GM19351 (cell line): ENCODE measurements at regions not wholly inside any gene's neighbourhood (a gene's known extent, or its start where the extent isn't known, plus 50 kb on each side); places are given as distances from the start of the nearest gene placed in this dataset.

Experiments
- ATAC-seq: cut with Tn5 transposase; IDR thresholded peaks from one replicate; pipeline ENCODE4 v1.9.1; 2021; ENCODE audit warnings: mild to moderate bottlenecking, moderate library complexity; ENCODE audit not compliant: unreplicated experiment

DNA sequence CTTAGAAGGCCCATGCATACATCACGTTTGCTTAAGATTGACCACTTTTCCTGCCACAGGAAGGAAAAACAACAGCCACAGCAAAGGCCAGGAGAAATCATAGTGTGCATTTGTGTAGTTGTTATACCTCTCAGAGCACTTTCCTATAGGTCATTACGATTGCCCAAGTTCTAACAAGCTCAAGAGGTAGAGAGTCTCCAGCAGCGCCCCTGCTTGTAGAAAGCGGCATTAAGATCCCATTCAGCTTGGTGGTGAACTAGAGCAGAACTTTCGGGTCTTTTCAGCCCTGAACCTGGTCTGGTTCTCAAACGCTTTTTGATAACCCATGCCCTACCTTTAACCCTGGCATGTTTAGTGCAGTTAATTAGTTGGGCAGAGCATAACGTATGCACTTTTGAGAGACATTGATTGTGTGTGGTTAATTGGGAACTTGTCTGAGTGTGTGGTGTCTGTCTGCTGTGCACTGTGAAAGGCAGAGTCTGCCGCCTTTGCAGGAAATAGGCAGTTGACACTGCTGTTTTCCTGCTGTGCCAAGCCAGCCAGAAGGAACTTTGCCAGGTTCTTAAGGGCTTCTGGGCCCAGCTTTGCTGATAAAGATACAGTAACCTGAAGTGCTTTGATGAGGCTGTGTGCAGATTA, 109.9 kb upstream of the CLMP start:
- ATAC-seq, result no peak

DNA sequence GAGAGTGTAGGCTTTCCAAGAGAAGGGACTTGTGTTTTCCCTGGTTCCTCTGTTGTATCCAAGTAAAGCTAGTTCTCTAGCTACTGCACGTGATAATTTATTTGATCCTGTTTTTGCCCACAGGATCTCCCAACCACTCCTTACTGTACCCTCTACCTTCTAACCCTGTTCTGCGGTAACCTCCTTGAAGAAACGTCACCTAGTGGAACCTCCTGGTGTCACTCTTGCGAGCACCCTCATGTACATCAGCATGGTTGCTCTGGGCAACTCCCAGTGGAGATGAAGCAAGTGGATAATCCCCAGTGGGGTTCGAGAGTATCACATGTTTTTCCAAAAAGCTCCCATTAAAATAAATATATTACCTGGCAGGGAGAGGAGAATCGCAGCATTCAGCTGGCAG, 108.9 kb upstream of the CLMP start:
- ATAC-seq, result peak; percentile 39

DNA sequence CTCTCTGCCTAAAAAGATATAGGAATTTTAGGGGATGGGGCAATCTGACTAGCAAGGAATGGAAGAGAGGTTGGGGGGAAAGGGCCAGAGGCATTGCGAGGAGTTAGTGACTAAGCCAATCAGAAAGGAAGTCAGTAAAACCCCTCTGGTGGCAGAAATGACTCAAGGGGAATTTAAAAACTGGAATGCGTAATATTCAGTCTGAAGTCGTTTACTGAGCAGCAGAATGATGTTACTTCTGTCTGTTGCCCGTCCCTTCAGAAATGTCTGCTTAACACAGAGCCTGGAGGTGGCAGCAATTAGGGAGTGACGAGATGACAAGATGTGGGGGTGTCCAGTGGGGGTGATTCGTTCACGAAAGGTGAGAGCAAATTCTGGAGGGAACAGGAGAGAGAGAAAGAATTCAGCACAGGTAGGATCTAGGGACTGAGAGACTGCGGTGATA, 107.7 kb upstream of the CLMP start:
- peak; percentile 55 for ATAC-seq

DNA sequence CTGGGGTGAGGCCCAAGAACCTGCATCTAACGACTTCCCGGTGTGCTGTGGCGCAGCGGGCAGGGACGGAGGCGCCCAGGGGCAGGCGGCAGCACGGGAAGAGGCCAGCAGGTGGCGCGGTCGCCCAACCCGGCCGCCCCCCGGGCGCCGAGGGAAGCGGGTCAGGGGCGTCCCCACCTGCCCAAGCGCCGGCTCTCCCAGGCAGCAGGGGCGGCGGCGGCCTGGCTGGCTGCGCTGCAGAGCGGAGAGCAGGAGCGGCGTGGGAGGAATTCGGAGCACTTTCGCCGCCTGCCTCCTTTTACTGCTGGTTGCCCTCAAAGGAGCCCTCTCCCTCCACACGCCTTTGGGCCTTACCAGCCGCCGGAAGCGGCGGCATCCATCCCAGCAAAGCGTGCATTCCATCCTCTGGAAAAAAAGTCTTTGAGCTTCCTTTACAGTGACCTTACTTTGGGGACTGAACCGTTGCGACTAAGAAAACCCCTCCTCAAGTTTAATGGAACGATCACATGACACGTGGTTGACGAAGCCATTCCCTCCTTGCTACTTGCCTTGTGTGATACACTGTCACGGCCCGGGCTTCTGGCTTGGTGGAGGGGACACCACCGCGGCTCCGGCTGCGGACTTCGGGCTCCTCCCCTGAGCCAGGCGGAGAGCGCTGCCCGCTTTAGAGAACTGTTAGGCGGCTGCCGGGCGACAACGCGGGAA, 106.8 kb upstream of the CLMP start:
- ATAC-seq, result peak; percentile 64

DNA sequence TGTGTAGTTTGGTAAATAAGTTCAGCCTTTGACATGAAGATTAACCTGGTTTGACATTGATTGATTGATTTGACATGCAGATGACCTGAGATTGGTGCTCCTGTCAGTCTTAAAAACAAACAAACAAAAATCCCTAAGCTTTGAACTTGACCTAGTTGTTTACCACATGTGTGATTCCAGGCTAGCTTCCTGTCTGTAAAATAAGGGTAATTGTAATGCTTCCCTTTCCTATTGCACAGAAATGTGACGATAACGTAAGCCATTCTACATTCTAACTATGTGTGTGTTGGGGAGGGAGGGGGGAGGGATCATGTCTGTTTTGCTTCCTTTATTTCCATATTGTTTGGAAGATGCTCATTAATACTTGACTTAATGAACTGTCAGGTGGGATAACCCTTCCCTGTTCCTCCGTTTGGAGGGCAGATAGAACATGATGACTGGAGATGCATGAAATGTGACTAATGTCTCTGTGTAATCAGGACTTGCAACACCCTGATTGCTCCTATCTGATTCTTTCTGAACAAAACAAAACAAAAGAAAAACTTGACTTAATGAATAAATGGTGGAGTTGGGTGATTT, 106.1 kb upstream of the CLMP start:
- no peak for ATAC-seq

DNA sequence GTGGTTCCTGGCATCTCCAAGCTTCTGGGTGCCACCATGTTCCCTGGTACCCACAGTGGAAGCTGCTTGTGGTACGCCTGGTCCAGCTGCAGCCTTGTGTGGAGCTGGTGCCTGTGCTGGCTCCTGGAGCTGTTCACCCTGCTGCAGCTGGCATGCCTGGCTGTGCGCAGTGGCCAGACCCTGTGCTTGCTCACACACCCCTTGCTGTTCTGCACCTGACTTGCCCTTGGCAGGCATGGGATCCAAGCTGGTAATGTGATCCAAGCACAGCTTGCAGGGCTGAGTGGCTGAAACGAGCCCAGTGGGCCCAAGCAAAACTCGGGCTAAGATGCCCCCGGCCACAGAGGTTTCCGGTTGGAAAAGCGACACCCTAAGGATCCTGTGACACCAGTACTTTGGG, 104.7 kb upstream of the CLMP start:
- no peak for ATAC-seq

DNA sequence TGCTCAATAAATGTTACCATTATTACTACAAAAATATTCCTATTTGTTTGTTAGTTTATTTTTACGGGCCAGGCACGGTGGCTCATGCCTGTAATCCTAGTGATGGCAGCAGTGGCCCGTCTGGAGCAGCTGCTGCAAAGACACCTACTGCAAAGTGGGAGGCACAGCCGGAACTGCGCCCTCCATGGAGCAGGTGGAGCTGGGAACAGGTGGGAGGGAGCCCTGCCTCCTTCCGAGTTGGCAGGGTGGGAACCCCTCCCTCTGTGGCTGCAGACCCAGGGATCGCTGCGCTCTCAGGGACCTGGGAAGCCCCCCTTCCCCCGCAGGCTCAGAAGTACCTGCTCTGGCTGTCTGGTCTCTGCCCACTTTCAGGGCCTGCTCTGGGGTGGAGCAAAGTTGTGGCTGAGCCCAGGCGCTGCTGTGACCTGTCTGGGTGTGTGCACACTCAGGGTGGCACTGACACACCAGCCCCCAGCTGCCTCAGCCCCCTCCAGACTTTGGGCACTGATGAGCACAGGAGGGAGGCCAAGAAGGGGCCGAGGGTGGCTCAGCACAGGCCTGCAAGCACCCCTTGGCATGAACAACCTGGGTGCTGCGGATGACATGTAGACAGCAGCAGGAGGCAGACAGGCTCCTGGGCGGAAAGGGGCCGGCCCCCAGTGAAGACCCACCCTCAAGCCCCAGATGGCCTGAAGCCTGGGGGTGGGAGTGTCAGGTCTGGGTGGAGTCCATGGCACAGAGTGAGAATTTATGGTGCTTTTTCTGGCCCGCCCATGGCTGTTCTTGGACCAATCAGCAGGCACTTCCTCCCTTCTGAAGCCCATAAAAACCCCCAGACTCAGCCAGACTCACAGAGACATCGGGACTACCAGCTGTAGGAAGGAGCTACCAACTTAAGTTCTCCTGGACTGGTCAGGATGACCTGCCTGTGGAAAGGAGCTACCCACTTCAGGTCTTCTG, 103.7 kb upstream of the CLMP start:
- ATAC-seq, result no peak

DNA sequence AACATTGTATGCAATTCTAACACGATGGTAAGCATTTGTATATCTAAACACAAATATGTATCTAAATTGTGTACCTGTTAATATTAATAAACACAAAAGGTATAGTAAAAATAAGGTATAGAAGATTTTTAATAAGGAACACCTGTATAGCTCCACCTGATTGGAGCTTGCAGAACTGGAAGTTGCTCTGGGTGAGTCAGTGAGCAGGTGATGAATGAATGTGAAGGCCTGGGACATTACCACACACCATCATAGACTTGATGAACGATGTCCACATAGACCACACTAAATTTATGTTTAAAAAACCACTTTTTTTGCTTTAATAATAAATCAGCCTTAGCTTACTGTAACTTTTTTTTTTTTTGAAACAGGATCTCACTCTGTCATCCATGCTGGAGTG, 97.6 kb upstream of the CLMP start:
- no peak for ATAC-seq

DNA sequence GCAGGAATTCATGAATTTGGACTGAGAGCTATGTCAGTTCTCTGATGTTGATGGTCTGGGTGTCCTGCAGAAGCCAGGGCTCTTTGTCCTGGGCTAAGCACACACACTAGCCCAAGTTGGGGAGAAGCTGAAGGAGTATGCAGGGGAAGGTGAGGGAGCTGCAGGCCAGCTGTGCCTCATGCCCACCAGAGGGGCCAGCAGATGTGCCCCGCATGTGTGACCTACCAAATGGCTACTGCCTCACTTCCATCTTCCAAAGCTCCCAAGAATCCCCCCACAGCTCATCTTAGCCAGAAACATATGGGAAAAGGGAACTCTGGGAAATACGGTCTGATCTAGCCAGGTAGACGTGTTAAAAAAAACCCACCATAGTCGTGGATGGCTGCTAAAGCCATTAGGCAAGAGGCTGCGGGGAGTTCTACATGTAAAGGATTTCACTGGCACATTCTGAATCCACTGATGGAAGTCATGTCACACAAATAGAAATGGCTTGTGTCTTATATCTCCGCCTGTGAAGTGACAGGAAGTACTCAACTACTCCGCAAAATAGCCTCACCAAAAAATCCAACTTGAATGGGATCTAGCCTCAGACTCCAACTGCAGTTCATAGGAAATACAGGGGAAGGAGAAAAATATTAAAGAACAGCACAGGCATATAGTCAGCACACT, 96.3 kb upstream of the CLMP start:
- no peak for ATAC-seq

DNA sequence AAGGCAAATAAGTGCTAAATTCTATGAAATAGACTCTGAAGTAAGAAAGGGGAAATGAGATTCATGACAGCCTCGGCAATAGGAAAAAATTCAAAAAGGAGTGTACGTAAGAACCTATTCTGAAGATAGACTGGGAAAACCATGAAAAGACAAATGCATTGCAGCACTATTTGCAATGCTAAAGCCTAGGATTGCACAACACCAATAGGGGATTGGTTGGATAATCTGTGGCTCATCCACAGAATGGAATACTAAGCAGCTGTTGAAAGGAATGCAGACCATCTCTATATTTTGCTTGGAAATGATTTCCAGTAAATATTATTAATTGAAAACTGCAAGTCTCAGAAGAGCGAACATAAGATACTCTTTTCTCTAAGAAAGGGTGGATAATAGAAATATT, 91.7 kb upstream of the CLMP start:
- ATAC-seq, result no peak

DNA sequence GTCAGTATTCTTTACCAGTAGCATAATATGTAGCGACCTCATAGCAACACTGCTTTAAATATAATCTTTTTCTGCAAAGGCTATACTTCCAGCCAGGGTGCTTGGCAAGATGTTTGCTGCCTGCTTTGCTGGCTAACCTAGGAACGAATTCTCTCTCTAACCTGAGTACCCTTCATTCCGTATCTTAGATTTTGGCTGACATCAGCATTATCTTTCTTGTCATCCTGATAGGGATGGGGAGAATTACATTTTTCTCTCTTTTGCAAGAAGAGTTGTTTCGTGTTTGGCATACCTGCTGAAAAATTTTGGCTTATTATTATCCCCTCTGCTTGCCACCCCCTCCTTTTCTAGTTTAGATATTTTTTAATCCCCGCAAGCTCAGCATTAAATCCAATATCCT, 91.2 kb upstream of the CLMP start:
- no peak for ATAC-seq

DNA sequence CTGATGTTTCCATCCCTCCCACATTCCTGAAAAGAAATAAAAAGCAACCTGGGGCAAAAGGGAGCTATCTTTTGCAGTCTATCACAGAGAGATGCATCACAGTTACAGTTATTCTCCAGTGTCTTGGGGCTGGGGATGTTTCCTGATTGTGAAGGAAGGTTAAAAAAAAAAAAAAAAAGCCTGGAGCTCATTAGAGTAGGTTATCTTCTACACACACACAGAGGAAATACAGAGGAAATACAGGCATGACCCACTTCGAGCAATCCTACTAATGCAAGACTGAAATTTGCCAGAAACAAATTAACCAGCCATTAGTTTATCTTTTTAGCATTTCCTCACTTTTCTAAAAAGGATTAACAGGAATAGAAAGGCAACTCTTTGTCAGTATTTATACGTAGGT, 89.4 kb upstream of the CLMP start:
- ATAC-seq, result no peak

DNA sequence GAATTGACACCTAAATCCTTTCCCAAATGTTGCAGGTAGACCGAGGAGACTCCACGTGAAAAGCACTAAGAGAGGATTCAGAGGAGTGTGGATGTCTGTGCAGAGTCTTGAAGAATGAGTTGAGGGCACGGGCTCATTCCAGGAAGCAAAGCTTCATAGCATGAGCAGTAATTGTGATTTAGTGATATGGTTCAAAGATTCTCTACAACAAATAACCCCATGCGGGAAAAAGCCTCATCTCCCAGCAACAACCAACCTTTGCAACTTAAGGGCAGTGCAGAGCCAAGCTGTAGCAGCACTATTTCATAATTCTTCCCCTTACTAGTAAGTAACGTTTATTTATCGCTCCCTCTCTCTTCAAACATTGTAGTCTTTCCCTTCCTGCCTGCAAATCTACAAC, 87.5 kb upstream of the CLMP start:
- ATAC-seq, result no peak

DNA sequence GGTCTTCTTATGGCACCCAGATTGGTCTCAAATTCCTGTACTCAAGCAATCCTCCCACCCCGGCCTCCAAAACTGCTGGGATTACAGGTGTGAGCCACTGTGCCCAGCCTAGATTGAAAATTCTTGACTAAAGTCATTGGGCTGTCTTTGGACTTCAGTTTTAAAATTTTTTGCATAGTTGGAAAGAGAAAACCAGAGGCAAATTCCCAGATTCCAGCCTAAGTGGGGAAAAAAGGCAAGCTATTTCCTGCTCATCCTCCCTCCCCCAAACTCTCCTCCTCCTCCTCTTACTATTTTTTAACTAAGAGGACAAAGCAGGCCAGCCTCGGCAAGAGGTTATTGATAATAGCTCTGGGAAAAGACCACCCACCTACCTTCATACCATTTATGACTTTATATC, 78.6 kb upstream of the CLMP start:
- no peak for ATAC-seq

DNA sequence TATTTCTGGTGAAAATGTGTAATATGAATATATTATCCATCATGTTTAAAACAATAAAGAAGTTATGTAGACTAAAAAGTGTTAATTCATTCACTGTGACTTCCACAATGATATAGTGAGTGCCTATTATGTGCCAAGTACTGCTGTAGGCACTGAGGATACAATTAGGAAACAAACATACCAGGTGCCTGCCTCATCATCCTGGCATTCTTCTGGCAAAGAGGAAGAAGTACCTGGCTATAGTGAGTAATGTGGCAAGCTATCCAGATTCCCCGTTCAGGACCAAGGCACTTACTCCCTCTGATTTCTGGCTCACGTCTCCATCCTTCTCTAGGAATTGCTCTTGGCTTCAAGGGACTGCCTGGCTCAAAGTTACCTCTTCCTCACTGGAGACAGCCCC, 77.5 kb upstream of the CLMP start:
- no peak for ATAC-seq

DNA sequence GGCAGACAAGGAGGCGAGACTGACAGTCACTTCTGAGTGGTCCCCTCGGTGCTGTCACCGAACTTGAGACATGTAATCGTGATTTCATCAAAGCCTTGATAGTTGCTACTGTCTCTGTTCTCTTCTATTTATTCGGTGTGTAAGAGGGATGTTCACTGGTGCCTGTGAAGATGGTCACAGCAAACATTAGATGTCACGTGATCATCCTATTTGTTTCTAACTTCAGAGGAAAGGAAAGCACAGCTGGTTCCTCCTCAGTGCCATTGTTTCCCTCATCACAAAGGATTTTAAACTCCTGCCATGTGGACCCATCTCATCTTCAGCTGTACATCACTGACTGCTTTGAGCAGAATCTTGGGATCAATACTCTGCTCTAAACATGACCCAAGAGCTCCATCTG, 73.1 kb upstream of the CLMP start:
- no peak for ATAC-seq

DNA sequence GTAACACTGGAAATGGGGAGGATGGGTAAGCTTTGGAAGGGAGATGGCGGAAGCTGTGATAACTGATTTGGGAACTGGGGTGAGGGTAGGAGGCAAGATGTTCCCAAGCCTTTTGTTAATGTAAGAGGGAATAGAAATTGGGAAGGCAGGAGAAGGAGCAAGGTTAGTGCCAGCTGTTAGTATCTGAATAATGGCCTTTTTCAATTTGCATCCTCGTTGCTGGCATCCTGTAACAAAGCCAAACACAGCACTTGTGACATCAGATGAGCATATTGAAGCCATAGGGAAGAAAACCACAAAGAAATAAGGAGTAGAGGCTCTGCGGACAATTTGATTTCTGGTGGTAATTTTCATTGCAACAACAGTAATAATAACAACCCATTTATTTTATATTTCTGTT, 70.9 kb upstream of the CLMP start:
- no peak for ATAC-seq

DNA sequence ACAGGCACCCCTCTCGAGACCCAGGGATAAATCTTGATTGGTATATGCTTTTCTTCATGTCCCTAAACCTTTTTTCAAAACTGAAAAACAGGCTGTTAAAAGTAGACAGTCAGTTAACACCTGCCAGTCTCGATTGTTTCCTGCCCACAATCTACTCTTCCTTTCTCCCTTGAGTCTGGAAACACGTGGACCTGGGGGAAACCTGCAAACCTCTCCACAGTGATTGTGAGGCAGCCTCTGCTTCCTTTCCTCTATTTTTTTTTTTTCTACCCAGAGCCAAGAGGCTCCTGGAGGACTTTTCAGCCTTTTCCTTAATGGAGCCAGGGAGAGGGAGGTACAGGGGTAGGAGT, 69.4 kb upstream of the CLMP start:
- no peak for ATAC-seq

DNA sequence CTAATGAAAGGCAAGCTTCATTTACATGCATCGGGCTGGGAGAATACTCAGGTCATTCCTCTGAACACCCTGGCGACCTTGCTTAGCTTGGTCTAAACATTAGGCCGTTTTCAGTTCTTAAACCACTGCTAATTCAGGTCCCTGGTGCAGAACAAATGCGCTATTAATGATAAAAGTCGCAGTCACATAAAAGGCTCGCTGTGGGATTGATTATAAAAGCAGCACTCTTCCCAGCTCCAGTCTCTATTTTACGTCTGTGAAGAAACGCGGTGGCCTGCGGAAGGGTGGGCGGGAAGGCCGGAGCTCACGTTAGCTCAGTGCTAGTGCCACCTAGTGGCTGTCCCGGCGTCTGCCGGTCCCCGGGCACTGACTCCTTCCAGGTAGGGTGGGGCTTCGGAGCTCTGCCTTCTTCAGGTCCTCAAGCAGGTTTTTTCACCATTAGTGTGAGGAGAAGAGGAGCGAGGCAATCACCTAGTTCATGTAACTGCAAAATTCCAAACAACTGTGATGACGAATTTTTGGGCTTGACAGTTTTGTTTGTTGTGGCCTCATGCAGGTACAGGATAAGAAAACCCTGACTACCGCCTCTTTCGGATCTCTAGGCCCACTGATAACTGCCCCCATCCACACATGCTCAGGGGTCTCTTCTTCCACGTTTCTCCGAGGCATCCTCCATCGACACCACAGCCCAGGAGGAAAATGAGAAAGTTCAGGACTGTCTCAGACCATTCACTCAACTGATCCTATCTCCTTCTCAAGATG, 66.5 kb upstream of the CLMP start:
- peak; percentile 54 for ATAC-seq

DNA sequence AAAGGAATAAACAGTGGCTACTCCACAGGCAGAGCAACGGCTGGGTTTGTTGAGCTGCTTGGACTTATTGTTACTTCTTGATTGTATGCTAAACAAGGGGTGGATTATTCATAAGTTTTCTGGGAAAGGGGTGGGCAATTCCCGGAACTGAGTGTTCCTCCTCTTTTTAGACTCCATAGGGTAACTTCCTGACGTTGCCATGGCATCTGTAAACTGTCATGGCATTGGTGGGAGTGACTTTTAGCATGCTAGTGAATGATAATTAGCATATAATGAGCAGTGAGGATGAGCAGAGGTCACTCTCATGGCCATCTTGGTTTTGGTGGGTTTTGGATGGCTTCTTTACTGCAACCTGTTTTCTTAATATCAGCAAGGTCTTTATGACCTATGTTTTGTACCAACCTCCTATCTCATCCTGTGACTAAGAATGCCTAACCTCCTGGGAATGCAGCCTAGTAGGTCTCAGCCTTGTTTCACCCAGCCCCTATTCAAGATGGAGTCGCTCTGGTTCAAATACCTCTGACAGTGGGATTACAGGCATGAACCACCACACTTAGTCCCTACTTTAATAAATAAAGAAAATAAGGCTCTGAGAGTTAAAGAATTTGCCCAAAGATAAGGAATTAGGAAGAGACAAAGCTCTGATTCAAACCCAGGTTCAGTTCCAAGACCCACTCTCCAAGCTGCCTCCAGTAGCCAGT, 65.6 kb upstream of the CLMP start:
- ATAC-seq, result no peak
